ENCODE measurements at regions not wholly inside any gene's neighbourhood (a gene's known extent, or its start where the extent isn't known, plus 50 kb on each side); places are given as distances from the start of the nearest gene placed in this dataset.

DNA sequence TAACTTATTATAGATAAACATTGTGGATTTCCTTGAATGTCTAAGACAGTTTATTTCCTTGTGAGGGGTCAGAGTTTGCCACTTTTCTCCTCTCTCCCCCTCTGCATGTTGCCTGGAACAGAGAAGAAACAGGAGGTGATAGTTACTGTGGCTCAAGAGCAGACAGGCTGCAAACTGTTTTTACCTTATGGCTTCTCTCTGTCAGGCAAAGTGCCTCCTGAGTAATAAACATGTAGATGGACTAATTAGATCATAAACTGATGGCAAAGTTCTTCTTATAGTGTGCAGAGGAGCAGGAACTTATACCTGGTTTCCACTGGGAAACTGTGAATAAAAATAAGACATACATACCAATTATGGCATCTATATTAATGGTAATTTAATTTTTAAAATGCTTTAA lies 133.1 kb upstream of the CDH12 start:
- no peak for DNase-seq (ENCODE audit: low read depth)
- H3K36me3 ChIP-seq (ENCODE audit: control insufficient read depth, insufficient read depth, low read length): no peaks in the 10 kb centered on the region
- H3K27me3 ChIP-seq (ENCODE audit: control insufficient read depth, insufficient read depth, low read length): no peaks in the 10 kb centered on the region
- no peak overlapping the region for H3K4me3 ChIP-seq (ENCODE audit: low read depth, low read length)
- TF ChIP-seq, protein P1, sequence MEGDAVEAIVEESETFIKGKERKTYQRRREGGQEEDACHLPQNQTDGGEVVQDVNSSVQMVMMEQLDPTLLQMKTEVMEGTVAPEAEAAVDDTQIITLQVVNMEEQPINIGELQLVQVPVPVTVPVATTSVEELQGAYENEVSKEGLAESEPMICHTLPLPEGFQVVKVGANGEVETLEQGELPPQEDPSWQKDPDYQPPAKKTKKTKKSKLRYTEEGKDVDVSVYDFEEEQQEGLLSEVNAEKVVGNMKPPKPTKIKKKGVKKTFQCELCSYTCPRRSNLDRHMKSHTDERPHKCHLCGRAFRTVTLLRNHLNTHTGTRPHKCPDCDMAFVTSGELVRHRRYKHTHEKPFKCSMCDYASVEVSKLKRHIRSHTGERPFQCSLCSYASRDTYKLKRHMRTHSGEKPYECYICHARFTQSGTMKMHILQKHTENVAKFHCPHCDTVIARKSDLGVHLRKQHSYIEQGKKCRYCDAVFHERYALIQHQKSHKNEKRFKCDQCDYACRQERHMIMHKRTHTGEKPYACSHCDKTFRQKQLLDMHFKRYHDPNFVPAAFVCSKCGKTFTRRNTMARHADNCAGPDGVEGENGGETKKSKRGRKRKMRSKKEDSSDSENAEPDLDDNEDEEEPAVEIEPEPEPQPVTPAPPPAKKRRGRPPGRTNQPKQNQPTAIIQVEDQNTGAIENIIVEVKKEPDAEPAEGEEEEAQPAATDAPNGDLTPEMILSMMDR (IDR thresholded peaks at IDR 0.05; ENCODE audit: insufficient read depth, low read length, poor library complexity, severe bottlenecking): no peak

DNA sequence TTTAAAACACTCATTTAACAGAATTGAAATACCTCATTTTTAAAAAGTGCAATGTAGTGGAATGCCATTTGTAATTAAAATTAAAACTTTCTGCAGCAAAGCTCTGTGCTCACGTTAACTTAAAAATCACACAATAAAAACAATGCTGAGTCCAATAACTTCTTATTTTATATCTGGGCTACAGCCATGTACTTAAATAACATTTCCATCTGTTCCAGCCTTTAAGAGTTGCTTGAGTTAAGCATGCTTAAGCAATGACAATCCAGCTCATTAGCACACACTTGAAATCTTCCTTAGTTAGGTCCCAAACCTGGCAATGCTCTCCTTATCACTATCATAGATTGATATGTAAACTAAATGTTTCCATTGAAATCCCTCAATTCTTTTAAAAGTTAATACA lies 132.3 kb upstream of the CDH12 start:
- TF ChIP-seq, protein P1 (IDR thresholded peaks at IDR 0.05; ENCODE audit: insufficient read depth, low read length, poor library complexity, severe bottlenecking): no peak
- H3K27me3 ChIP-seq (ENCODE audit: control insufficient read depth, insufficient read depth, low read length): no peaks in the 10 kb centered on the region
- no peak for DNase-seq (ENCODE audit: low read depth)
- H3K4me3 ChIP-seq (ENCODE audit: low read depth, low read length): no peak overlapping the region
- H3K36me3 ChIP-seq (ENCODE audit: control insufficient read depth, insufficient read depth, low read length): no peaks in the 10 kb centered on the region

DNA sequence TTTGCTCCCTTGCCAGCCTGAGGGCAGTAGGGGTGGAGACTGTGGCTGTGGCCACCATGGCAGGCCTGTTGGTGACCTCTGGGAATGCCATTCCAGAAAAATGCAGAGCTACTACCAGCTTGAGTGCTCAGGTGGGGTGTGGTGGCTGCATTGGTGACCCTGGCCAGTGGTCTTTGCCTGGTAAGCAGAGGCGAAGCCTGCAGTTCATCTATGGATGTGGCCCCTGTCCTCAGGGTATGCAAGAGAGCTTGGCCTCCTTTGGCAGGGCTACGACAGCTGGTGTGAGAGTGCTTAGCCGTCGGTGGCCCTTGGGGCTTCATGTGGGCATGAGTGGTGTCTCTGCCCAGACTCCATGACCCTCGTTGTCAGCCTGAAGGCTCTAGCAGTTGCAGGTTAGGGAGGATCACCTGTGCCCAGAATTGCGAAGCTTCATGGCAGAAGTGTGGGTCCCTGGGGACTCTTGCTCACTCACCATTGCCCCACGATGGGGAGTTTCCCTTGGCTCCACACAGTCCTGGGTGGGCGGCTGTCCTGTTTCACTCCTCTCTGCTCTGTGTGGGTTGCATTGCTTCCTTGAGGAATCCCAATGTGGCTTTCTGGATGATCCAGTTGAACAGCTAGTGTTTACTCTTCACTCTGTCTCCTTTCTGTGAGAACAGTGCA lies 117.9 kb upstream of the CDH12 start:
- Histone ChIP-seq H3K36me3 (ENCODE audit: control insufficient read depth, insufficient read depth, low read length) (no peaks in the 10 kb centered on the region), H3K27me3 (ENCODE audit: control insufficient read depth, insufficient read depth, low read length) (no peaks in the 10 kb centered on the region), H3K4me3 (ENCODE audit: low read depth, low read length) (no peak overlapping the region)
- TF ChIP-seq, protein P1 (IDR thresholded peaks at IDR 0.05; ENCODE audit: insufficient read depth, low read length, poor library complexity, severe bottlenecking): no peak
- DNase-seq (ENCODE audit: low read depth): no peak

DNA sequence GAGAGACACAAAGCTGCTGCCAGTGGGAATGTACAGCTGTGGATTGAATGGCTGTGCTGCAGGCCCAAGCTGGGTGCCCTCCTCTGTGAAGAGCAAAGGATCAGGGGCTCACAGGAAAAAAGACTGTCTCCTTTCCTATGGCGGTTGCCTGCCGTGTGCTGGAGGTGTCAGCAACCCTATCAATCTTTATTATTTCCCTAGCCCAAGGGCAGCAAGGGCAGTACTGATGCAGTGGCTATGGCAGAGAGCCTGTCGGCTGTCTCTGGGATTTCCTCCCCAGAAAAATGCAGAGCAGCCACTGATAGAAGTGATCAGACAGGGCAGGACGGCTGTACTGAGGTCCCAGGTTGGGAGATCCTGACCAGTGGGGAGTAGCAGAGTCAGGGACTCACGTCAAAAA lies 117.3 kb upstream of the CDH12 start:
- Histone ChIP-seq H3K27me3 (ENCODE audit: control insufficient read depth, insufficient read depth, low read length) (no peaks in the 10 kb centered on the region), H3K36me3 (ENCODE audit: control insufficient read depth, insufficient read depth, low read length) (no peaks in the 10 kb centered on the region), H3K4me3 (ENCODE audit: low read depth, low read length) (no peak overlapping the region)
- no peak for DNase-seq (ENCODE audit: low read depth)
- TF ChIP-seq, protein P1 (IDR thresholded peaks at IDR 0.05; ENCODE audit: insufficient read depth, low read length, poor library complexity, severe bottlenecking): no peak

DNA sequence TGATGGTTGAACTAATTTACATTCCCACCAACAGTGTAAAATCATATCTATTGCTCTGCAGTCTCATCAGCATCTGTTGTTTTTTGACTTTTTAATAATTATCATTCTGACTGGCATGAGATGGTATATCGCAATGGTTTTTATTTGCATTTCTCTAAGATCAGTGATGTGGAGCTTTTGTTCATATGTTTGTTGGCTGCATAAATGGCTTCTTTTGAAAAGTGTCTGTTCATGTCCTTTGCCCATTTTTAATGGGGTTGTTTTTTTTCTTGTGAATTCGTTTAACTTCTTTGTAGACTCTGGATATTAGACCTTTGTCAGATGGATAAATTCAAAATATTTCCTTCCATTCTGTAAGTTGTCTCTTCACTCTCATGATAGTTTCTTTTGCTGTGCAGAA lies 115.2 kb upstream of the CDH12 start:
- DNase-seq (ENCODE audit: low read depth): no peak
- TF ChIP-seq, protein P1 (IDR thresholded peaks at IDR 0.05; ENCODE audit: insufficient read depth, low read length, poor library complexity, severe bottlenecking): no peak
- Histone ChIP-seq H3K36me3 (ENCODE audit: control insufficient read depth, insufficient read depth, low read length) (no peaks in the 10 kb centered on the region), H3K27me3 (ENCODE audit: control insufficient read depth, insufficient read depth, low read length) (no peaks in the 10 kb centered on the region), H3K4me3 (ENCODE audit: low read depth, low read length) (no peak overlapping the region)

DNA sequence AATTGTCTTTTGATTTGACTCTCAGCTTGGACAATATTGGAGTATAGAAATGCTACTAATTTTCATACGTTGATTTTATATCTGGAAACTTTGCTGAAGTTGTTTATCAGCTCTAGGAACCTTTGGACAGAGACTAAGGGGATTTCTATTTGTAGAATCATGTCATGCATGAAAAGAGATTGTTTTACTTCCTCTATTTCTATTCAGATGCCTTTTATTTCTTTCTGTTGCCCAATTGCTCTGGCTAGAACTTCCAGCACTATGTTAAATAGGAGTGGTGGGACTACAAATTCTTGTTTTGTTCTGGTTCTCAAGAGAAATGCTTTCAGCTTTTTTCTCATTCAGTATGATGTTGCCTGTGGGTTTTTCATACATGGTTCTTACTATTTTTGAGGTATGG lies 112.8 kb upstream of the CDH12 start:
- H3K36me3 ChIP-seq (ENCODE audit: control insufficient read depth, insufficient read depth, low read length): no peaks in the 10 kb centered on the region
- TF ChIP-seq, protein P1 (IDR thresholded peaks at IDR 0.05; ENCODE audit: insufficient read depth, low read length, poor library complexity, severe bottlenecking): no peak

More for the DNA sequence above, 112.8 kb upstream of the CDH12 start:
- no peak for DNase-seq (ENCODE audit: low read depth)
- Histone ChIP-seq H3K4me3 (ENCODE audit: low read depth, low read length) (no peak overlapping the region), H3K27me3 (ENCODE audit: control insufficient read depth, insufficient read depth, low read length) (no peaks in the 10 kb centered on the region)
